Hematopoietic multipotent progenitor cell treated with erythropoietin and hydrocortisone succinate and interleukin-3 and kit ligand, for 8 days (in vitro differentiated cells): ENCODE measurements at regions not wholly inside any gene's neighbourhood (a gene's known extent, or its start where the extent isn't known, plus 50 kb on each side); places are given as distances from the start of the nearest gene placed in this dataset.
"Not testable (repeated sequence)": the region's sequence is repeated elsewhere in the genome, so short reads cannot be mapped to it uniquely, and the experiment has no call there.

Experiments
- DNase-seq: peaks from one replicate; pipeline ENCODE4 v3.0.0-alpha.2; 2015

DNA sequence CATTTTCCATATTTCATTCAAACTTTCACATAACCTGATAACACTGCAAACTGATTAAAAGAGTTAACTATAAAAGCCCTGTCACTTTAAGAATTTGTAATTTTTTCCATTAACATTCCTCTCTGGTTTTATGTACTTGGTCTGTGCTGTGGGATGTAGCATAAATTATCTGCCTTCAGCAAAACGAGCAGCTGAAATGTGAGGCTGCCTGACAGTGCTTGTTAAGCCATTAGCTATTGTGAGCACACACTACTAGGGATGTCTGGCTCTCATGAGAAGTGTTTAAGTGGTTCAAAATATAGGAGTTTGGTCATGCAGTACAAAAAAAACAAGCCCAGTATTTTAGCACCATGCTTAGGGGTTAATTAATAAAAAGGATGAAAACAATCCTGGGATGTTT is 63.0 kb downstream of the HOXA1 start:
- no peak for DNase-seq

DNA sequence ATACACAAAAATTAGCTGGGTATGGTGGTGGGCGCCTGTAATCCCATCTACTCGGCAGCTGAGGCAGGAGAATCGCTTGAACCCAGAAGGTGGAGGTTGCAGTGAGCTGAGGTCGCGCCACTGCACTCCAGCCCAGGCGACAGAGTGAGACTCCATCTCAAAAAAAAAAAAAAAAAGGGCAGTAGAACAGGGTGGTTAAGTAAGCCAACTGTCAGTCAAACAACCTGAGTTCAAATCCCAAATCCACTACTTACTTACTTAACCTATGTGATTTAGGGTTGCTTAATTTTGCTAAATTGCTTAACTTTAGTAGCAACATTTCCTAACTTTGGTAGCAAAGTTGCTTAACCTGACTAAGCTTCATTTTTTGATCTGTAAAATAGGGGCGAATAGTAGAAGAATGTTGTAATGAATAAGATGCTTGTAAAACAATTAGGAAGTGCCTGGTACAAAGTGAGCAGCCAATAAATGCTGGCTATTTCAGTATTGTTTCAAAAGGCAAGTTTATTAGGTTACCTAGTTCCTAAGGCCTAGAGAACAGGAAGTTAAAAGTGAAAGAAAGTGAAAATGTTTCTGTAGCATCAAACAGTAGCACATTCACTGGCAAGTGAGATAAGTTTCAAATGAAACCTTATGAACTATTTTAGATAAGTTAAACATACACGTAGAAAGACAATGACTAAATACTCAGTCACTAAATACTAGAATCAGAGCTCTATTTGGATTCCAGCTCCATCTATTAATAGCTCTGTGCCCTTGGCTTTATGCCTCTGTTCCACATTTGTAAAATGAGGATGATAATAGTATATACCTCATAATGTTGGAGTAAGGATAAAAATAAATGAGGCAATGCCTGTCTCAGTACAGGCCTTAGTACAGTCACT is 64.3 kb downstream of the HOXA1 start:
- DNase-seq: peak; percentile 42

DNA sequence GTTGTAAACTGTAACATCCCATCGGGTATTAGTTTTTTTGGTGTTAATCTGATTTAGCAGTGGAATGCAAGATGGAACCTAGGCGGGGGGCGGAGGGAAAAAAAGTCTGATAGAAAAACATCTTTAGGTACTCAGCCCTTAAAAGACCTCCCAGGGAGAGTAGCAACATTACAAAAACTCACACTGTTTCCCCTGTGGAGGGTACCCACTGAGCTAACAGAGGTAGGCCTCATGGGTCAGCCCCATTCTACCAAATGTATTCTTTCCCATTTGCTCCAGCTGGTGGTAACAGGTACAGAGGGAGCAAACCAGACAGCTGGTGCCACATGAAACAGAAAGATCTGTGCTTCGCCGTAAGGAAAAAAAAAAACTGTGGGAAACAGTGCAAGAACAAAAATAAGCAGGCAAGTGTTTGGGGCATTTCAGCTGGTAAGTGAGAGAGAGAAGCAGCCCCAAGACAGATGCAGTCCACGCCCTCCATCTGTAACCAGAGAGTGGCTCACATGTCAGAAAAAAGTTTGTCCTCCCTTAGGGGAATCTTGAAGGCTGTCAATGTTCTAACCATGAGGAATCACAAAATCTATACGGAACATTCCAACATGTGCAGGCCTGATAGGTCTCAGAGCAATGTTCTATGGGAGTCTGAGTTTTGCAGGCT is 65.3 kb downstream of the HOXA1 start:
- DNase-seq: no peak

DNA sequence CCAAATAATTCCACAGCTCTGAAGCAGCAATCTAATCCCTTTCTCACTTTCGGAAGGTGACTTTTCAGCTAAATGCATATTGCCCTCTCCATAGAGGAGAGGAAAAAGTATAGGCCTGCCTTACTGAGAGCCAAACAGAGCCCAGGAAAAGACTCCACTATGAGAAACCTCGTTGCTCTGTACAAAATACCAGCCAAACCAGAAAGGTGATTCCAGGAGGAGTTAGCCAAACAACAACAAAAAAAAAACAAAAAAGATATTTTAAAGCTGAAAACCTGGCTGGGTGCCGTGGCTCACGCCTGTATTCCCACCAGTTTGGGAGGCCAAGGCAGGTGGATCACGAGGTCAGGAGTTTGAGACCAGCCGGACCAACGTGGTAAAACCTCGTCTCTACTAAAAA is 70.5 kb downstream of the HOXA1 start:
- DNase-seq: no peak

DNA sequence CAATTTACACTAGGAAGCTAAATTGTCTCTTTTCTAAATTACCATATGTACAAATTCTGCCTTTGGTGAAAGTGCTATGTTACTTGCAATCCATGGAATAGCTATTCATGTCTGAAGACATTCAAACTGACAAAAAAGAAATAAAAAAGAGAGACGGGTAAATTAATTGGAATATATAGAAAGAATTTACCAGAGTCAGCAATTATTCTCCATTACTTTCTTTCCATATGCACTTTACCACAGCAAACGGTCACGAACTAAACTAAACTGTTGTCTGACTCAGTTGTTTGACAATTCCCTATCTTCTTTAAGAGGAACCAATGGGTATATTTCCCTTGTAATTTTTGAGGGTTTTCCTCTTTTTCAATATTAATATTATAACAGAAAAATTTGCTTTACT is 85.7 kb downstream of the HOXA1 start:
- no peak for DNase-seq

DNA sequence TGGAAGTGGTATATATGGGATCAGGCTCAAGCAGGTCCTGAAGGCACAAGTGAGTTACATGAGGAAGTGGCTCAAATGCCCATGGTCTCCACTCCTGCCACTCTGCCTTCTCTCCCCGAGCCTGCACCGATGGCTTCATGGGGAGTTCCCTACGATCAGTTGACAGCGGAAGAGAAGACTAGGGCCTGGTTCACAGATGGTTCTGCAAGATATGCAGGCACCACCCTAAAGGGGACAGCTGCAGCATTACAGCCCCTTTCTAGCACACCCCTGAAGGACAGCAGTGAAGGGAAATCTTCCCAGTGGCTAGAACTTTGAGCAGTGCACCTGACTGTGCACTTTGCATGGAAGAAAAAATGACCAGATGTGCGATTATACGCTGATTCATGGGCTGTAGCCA is 95.3 kb downstream of the HOXA1 start:
- peak; percentile 78 for DNase-seq

DNA sequence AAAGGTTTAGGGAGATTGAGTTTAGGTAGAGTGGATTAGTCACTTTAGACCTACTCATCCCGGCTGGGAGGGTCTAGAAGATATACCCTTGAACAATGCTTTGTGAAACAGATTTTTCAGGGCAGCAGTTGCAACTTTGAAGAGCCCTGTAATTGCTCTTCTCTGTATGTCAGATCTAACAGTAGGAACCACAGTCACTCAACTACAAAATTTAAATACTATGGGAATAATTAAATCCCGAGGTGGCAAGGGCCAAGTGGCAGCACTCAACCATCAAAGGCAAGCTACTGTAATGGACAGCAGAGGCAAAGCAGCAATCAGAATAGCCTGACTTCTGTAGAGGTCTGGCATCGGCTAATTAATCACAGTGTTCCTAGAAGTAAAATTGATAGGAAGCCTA is 97.5 kb downstream of the HOXA1 start:
- DNase-seq: not testable (repeated sequence)

DNA sequence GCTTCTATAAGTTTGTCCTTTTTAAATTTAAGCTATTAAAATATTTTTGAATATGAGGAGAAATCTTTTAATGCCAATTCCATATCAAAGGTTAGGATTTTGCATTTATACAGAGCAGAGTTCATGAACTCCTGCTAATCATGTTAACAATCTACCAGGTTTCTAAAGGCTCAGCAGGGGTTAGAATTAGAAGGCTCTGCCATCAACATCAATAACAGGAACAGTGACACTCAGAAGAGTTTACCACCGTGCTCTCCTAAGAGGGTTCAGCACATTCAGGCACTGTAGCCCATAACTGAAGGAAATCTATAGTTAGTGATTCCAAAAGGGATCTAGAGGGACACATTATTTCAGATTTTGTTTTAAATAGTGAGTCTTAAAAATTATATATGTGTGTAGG is 100.1 kb downstream of the HOXA1 start:
- no peak for DNase-seq

DNA sequence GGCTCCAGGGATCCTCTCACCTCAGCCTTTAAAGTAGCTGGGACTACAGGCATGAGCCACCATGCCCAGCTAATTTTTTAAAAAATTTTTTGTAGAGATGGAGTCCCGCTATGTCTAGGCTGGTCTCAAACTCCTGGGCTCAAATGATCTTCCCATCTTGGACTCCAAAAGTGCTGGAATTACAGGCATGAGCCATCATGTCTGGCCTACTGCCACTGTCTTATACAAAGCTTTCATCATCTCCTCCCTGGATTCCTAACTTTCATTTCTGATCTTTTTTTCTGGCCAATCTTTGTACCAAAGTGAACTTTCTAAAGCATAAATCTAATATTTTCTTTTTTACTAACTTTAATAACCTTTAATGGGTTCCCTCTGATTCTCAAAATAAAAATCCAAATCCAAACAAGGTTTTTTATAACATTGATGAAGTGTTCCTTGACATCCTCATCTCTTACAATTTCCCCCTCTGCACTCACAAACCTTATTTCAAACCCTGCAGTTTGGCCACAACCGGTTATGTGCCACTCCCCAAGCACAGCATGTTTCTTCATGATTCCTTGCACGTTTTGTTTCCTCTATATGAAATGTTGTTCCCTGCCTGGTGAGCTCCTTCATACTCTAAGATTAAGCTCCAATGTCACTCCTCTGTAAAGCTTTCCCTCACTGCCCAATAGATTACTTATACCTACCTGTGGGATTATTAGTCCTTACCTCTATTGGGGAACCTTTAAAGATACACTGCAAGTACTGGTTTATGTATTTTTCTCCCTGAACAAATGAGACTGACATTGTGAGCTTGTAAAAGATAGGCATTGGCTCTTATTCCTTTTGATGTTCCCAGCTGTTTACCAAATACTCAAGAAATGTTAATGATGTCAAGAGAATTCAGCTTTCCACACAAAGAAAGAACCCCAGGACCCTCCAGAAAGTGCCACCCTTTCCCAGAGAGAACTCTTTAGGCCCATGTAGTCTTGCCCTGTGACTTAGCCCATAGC is 101.7 kb downstream of the HOXA1 start:
- no peak for DNase-seq

DNA sequence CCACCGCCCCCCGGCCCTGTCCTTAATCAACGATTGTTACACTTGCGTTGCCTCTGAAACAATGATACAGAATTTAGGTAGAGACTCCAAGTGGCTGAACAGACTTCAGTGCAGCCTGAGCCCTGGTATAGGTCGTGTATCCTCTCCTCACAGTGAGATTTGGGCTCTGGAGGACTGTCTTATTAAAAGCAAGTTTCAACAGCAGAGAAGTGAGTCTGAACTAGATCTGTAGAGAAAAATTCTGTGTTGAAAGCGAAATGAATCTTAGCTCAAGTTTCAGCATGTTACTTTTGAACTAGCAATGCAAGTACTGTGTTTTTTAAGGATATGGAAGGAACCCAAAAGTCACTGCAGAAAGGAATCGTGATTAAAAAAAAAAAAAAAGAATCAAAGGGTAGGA is 103.1 kb downstream of the HOXA1 start:
- no peak for DNase-seq

DNA sequence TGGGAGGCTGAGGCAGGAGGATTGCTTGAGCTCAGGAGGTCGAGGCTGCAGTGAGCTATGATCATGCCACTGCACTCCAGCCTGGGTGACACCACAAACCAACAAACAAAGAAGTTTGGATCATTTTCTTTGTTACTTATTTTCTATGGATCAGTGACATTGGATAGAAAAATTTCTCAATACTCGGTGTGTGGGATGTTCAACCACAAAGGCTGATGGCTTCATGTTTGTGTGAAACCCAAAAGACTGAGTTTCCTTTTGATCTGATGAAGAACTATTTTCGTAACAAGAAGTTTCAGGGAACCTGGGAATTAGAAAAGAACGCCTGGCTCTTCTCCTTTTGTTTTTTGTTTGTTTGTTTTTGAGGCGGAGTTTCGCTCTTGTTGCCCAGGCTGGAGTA is 104.0 kb downstream of the HOXA1 start:
- no peak for DNase-seq

DNA sequence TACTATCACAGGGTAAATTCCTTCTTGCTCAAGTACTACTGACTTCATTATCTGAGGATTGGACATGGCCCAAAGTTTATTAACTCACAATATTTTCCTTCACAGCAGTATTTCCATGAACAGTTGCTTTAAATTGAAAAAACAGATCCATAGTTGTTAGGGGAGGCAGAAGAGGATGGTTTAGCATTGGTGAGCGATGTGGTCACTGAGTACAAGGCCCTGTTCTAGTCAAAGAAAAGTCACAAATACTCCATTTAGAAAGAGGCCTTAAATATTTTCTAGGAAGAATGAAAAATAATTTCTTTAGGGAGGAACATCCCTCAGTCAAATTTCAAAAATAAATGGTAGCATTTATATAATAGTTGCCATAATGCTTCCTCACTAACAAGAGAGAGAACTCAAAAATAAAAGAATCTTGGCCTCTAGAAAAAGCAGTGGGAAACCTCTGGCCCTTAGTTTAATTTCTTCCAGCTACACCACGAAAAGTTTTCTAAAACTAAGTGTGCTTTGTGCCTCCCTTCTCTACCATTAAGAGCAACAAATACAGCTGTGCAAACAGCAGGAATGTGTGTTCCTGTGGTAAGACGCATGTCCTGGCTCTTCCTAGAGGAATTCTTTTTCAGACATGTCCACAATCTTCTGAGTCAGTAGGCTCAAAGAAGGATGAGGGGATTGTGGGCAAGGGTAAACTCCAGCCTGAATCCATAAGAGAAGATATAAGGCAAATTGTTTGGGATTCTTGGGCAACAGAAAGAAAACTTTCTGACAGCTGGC is 105.7 kb downstream of the HOXA1 start:
- DNase-seq: no peak

DNA sequence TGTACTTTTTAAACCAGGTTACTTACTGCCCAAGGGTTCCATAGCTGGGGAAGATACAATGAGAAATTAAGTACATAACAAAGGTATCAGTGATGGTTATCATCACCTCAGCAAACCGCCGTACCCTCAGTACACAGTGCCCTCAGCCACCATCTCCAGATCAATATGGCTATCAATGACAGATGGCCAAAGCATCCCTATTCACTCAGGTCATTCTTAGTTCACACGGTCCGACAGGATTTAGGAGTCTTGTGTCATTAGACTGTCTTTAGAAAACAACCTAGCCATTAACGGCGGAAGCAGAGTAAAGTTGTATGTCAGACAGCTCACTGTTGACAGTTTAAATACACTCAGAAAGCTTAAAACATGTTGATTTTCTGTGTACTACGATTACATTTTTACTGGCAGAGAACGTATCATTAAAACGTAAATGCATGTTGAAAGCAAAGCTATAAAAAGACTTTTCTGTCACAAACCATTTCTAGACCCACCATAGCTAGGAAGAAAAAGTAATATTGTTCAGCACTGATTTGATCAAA is 106.9 kb downstream of the HOXA1 start:
- no peak for DNase-seq

DNA sequence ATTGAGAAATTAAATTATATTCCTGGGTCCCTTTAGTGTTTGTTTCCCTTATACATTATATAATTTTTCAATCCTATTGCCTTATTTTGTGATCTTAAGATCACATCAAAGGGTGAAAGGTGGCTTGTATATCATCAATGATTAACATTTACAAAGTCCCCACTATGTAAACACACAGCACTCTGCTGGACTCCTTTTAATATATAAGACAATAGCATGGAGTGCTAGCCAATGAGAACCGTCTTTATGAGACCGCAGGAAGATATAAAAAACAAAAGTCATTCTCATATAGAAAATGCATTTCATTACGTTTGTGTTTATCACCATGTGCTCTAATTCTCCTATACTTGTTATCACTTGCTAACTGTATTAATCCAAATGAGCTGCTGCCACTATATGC is 108.5 kb downstream of the HOXA1 start:
- DNase-seq: no peak

DNA sequence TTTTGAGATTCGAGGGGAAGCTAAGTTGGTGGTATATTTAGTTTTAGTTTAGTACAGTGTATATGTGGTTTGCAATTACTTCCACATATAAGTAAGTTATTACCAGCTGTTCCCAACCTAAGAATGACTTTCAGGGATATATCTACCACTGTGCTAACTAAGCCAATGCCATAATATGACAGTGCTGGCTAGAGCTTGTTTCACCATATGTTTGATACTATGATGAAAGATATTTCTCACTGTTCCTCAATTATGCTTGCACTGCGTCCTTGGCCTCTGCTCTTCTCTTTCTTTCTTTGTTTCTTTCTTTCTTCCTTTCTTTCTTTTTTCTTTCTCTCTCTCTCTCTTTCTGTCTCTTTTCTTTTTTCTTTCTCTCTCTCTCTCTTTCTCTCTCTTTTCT is 113.8 kb upstream of the SKAP2 start:
- DNase-seq: no peak

DNA sequence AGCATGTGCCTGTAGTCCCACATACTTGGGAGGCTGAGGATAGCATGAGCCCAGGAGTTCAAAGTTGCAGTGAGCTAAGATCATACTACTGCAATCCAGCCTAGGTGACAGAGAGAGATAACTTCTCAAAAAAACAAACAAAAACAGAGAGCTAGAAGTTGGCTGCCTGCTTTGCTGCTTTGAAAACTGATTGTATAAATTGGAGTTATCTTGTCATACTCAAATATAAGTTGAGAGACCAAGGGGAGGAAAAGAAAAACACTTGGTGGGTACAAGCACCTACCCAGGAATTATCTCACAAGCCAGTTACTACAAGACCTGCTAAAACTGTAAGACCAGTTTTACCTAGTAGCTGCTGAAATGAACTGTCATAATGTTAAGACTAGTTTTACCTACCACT is 112.5 kb upstream of the SKAP2 start:
- no peak for DNase-seq

DNA sequence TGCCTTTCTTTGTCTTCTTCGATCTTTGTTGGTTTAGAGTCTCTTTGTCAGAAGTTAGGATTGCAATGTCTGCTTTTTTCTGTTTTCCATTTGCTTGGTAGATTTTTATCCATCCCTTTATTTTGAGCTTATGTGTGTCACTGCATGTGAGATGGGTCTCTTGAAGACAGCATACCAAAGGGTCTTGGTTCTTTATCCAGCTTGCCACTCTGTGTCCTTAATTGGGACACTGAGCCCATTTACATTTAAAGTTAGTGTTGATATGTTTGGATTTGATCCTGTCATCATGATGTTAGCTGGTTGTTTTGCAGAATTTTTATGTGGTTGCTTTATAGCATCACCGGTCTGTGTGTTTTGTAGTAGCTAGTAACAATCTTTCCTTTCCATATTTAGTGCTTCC is 107.5 kb upstream of the SKAP2 start:
- DNase-seq: not testable (repeated sequence)

DNA sequence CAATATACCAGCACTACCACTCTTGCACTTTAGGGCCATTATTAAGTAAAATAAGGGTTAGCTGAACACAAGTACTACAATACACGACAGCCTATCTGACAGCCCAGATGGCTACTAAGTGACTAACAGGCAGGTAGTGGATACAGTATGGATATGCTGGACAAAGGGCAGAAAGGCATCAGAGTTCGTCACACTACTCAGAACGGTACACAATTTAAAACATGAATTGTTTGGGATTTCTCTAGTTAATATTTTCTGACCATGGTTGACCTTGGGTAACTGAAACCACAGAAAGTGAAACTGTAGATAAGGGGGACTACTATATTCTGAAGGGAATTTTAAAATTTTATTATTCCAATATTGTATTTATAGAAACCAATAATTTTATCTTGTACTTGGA is 101.3 kb upstream of the SKAP2 start:
- DNase-seq: no peak

DNA sequence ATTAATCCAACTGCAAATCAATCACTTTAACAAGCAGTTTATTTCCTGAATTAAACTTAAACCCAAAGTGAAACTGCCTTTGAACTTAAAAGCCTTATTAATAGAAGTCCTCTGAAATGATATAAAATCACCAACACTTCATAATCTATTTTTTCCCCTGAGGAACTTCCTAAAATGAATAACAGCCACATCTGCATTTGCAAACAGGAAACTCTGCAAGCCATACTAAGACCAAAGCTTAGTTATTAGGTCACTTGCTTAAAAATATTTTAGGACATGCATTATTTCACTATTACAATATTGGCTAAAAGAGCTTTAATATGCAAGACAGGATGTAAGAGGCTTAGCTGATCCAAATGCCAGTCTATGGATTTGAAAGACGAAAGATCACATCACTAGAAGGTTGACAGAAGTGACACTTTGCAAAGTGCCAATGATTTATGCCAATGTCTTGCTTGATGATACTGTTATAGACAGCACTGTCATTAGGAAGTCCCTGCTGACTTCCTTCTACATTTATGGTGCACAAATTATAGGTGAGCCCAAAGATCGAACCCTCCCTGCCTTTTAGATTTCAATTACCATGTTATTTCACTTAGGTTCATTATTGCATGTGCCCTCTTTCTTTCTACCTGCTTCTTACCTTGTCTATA is 99.9 kb upstream of the SKAP2 start:
- no peak for DNase-seq

DNA sequence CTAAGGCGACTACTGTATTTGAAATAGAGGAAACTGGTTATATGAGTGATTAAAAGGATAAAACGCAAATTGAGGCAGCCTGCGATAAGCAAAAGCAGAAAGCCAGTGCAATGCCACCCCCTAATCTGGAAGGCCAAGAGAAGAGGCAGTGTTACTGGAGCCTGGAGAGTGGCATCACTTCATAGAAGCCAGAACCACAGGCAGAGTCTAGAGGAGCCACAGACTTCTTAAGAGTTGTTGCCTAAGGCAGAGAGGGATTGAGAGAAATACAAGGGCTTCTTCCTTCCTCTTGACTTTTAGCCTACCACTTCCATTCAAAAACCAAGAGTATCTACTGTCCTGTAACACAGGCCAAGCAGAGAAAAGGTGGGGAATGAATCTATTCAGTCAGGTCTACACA is 94.9 kb upstream of the SKAP2 start:
- no peak for DNase-seq

DNA sequence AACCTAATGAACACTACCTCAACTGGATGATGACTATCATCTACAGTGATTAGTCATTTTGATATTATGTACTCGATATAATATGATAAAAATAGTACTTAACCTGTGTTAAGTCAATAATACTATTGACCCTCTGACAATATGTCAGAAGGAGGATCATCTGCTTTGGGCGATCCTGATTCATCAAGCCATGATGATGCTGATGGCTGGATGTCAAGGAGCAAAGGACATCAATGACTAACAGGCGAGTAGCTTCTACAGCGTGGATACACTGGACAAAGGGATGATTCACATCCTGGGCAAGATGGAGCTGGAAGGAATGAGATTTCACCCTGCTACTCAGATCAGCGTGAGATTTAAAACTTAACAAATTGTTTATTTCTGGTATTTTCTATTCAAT is 94.4 kb upstream of the SKAP2 start:
- no peak for DNase-seq

DNA sequence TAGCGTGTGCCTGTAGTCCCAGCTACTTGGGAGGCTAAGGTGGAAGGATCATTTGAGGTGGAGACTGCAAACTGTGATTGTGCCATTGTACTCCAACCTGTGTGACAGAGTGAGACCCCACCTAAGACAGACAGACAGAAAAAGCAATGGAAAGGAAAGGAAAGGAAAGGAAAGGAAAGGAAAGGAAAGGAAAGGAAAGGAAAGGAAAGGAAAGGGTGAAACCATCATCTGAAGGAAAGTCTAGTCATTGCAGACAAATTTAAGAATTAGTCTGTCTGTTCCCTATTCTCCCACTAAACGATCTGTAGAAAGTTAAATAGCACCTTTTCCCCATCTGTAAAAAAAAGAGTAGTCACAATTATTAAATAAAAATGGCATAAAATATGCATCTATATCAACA is 91.1 kb upstream of the SKAP2 start:
- no peak for DNase-seq
